GM04504 (cell line): ENCODE measurements at regions not wholly inside any gene's neighbourhood (a gene's known extent, or its start where the extent isn't known, plus 50 kb on each side); places are given as distances from the start of the nearest gene placed in this dataset.

Experiments used
- DNase-seq: peaks from one replicate; pipeline ENCODE4 v3.0.0-alpha.2; 2012; ENCODE audit warnings: low read depth

GRCh38 chr16:88321635-88322499, 60.9 kb upstream of the ZNF469 start:
- no peak for DNase-seq

DNA sequence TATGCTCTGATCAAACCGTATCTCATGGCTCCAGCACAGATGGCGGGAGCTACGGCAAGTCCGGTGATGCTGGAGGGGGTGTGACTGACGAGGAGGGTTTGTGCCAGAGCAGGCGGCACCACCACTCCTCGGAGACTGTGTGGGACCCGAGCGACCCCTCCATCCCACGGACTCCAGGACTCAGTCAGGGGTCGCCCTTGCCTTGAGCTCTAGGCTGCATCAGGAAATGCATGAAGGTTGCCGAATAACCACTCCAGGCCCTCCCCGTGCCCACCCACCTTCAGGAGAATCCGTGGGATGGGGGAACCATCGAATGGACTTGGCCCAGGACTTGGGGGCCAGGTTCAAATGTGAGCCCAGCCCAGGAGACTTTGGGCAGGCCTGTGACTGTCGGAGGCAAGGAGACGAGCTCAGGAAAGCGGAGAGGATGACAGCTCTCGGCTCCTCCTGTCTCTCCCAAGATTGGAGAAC, 60.2 kb upstream of the ZNF469 start:
- DNase-seq, result no peak

- DNase-seq, result no peak
These were observed 59.7 kb upstream of the ZNF469 start for GRCh38 chr16:88323041-88323440.

GRCh38 chr16:88323546-88324330, 59.0 kb upstream of the ZNF469 start:
- no peak for DNase-seq

GRCh38 chr16:88325087-88325750, 57.5 kb upstream of the ZNF469 start:
- no peak for DNase-seq

DNA sequence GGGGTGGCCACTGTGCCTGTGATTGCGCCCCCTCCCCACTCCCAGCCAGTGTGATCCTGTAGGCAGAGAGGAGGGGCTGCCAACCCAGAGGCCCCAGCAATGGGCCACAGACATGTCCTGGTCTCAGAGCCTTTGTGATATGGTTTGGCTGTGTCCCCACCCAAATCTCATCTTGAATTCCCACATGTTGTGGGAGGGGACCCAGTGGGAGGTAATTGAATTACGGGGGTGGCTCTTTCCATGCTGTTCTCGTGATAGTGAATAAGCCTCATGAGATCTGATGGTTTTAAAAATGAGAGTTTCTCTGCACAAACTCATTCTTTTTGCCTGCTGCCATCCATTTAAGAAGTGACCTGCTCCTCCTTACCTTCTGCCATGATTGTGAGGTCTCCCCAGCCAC, 56.8 kb upstream of the ZNF469 start:
- no peak for DNase-seq

- DNase-seq, result no peak
These were observed 55.9 kb upstream of the ZNF469 start for GRCh38 chr16:88326611-88327485.

- no peak for DNase-seq
These were observed 55.0 kb upstream of the ZNF469 start for GRCh38 chr16:88327561-88328312.

DNA sequence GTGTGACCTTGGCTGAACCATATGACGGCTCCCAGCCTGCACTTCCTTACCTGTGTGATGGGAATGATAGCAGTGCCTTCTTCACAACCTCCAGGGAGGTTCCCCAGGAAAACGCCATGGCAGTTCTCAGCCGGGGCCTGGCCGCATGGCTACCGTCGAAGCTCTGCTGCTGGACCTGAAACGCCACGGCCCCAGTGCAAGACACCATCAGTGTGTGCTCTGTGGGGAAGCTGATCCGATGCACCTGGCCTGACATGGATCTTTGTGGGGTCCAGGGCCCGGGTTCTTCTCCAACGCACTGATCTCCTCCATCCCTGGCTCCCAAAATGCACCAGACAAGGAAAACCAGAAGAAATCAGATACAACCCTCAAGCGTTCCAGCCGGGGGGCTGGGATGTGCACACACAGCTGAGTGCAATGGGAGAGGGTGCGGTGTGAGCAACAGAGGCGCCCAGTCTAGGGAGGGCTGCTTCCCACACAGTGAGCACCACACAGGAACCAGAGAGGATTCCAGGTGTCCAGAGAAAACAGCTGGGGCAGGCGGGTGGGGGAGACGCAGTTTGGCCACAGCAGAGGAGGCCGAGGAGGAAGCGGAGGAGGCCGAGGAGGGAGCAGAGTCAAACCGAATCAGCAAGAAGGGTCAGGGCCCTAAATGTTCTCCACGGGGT, 54.3 kb upstream of the ZNF469 start:
- DNase-seq, result no peak

- DNase-seq, result peak; percentile 10
These were observed 52.7 kb upstream of the ZNF469 start for GRCh38 chr16:88329726-88330700.

GRCh38 chr16:88330971-88331890, 51.5 kb upstream of the ZNF469 start:
- no peak for DNase-seq

DNA sequence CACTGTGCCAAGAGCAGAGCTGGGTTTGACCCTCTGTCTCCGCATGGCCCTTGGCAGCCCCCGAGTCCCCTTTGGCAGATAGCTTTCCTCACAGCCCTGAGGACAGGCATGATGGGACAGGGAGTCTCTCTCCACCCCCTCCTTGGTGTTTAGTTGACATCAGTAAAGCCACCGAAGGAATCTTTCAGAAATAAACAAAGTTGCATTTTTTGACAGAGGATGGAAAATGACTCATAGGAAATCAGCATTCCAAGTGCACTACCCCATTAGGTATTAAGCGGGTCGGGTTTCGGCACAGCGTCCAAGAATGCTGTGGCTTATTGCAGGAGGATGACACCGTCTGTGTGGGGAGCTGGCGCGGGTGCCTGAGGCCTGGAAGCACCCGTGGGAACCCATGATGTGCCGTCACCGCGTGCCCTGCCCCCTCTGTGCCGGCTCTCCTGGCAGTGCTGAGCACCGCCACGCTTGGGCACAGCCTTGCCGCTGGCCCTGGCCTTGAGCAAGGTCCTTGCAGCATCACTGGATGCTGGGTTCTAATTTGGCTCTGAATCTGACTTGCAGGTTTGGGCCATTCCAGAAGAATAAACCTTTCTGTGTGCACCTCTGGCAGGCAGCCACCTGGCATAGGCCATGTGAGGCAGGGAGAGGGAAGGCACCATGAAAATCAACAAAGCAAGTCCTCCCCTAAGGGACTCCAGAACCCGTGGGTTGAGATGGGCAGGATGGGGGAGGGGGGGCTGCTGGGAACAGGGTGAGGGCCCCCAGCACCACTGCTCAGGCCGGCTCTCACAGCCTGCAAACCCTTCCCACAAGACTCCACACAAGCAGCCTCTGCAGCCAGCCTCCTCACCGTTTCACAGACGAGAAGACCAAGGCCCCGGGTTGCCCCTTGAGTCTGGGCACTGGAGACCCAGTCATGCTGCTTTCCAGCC, 50.5 kb upstream of the ZNF469 start:
- peak; percentile 100 for DNase-seq

GRCh38 chr16:88332921-88333825, 49.6 kb upstream of the ZNF469 start:
- DNase-seq, result peak; percentile 42
